Esophagus muscularis mucosa (tissue), 4 donors: ENCODE measurements at regions not wholly inside any gene's neighbourhood (a gene's known extent, or its start where the extent isn't known, plus 50 kb on each side); places are given as distances from the start of the nearest gene placed in this dataset.

Experiments used
- DNase-seq: peaks from one replicate; pipeline ENCODE4 v3.0.0-alpha.2; 2017; ENCODE audit errors: extremely low spot score
- H3K27ac ChIP-seq, 4 donors: fragments of 200-600 bp; sonication (generic); replicated peaks in 1 of 4; 1 replicate in 3 of 4; 2 replicates in 1 of 4; pipeline ENCODE4 v1.5.1; 2016 to 2019; ENCODE audit warnings: mild to moderate bottlenecking in 1 of 4
- H3K27me3 ChIP-seq, 4 donors: fragments of 200-600 bp; sonication (generic); one replicate each; pipeline versions ENCODE4 v1.5.1 to v1.6.0; 2016 to 2019
- H3K36me3 ChIP-seq, 4 donors: fragments of 200-600 bp; sonication (generic); one replicate each; pipeline ENCODE4 v1.5.1; 2016 to 2019
- H3K4me1 ChIP-seq, 4 donors: fragments of 200-600 bp; sonication (generic); one replicate each; pipeline ENCODE4 v1.5.1; 2016 to 2019
- H3K4me3 ChIP-seq, 4 donors: fragments of 200-600 bp; sonication (generic); 1 replicate in 2 of 4; 2 replicates in 2 of 4; pipeline ENCODE4 v1.5.1; 2016 to 2019; ENCODE audit warnings: mild to moderate bottlenecking in 4 of 4, moderate library complexity in 1 of 4
- H3K9me3 ChIP-seq, 4 donors: fragments of 200-600 bp; sonication (generic); 1 replicate in 3 of 4; 2 replicates in 1 of 4; pipeline ENCODE4 v1.5.1; 2016 to 2019
- EP300 ChIP-seq: sonication (generic); formaldehyde crosslinking; IDR thresholded peaks from one replicate; pipeline ENCODE4 v1.6.1; 2017; ENCODE audit warnings: antibody characterized with exemption
- POLR2A ChIP-seq: fragments of 450-650 bp; IDR thresholded peaks from one replicate; pipeline ENCODE4 v1.6.1; 2017; ENCODE audit warnings: antibody characterized with exemption, moderate library complexity, mild to moderate bottlenecking, low read depth
- POLR2AphosphoS5 ChIP-seq, 2 donors: sonication (generic); formaldehyde crosslinking; IDR thresholded peaks; one replicate each; pipeline ENCODE4 v1.6.1; 2017; ENCODE audit warnings: antibody characterized with exemption in 2 of 2
- WGBS: methylation state at CpG from one replicate; pipeline ENCODE4 v1.1.5; 2018; 5-methylcytosine and 5-hydroxymethylcytosine counted together
- intact Hi-C: fragments of 100-400 bp; cut with DNase I; formaldehyde crosslinking; loops from one replicate; pipeline ENCODE4 v1.15.1; 2023
- TF ChIP-seq, protein P1 (sequence below), 3 experiments: fragments of 200-600 bp in 2 of 3; fragments of 450-650 bp in 1 of 3; sonication (generic) in 2 of 3; IDR thresholded peaks; one replicate each; pipeline ENCODE4 v1.5.1; 2017 to 2019; ENCODE audit warnings: antibody characterized with exemption in 3 of 3, mild to moderate bottlenecking in 2 of 3, moderate library complexity in 1 of 3

DNA sequence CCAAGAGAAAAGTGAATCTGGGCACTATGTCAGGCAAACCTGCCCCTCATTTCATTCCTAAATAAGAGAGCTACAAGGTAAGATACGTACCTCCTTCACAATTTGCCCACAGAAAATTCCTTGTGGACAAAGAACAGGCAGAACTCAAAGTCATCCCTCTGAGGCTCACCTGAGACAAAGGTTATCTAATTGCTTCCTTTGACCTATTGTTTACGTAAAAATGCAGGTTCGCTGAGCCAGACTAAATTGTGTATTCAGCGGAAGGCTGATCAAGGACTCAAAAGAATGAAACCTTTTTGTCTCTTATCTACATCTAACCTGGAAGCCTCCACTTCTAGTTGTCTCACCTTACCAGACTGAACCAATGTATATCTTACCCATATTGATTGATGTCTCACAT is 213.3 kb downstream of the POSTN start:
- H3K4me3 ChIP-seq, result no peak overlapping the region
- no peaks in the 10 kb centered on the region for H3K9me3 ChIP-seq
- TF ChIP-seq EP300 (no peak), POLR2A (no peak)
- TF ChIP-seq, protein P1, sequence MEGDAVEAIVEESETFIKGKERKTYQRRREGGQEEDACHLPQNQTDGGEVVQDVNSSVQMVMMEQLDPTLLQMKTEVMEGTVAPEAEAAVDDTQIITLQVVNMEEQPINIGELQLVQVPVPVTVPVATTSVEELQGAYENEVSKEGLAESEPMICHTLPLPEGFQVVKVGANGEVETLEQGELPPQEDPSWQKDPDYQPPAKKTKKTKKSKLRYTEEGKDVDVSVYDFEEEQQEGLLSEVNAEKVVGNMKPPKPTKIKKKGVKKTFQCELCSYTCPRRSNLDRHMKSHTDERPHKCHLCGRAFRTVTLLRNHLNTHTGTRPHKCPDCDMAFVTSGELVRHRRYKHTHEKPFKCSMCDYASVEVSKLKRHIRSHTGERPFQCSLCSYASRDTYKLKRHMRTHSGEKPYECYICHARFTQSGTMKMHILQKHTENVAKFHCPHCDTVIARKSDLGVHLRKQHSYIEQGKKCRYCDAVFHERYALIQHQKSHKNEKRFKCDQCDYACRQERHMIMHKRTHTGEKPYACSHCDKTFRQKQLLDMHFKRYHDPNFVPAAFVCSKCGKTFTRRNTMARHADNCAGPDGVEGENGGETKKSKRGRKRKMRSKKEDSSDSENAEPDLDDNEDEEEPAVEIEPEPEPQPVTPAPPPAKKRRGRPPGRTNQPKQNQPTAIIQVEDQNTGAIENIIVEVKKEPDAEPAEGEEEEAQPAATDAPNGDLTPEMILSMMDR (IDR thresholded peaks at IDR 0.05), result no peak
- intact Hi-C loops, result no loop called here
- no peaks in the 10 kb centered on the region for H3K36me3 ChIP-seq
- no peaks in the 10 kb centered on the region for H3K27me3 ChIP-seq
- 94% methylated on average over 4 of the region's 4 CpGs for WGBS
- no peak overlapping the region for H3K27ac ChIP-seq
- H3K4me1 ChIP-seq, result no peaks in the 10 kb centered on the region
- DNase-seq, result no peak

DNA sequence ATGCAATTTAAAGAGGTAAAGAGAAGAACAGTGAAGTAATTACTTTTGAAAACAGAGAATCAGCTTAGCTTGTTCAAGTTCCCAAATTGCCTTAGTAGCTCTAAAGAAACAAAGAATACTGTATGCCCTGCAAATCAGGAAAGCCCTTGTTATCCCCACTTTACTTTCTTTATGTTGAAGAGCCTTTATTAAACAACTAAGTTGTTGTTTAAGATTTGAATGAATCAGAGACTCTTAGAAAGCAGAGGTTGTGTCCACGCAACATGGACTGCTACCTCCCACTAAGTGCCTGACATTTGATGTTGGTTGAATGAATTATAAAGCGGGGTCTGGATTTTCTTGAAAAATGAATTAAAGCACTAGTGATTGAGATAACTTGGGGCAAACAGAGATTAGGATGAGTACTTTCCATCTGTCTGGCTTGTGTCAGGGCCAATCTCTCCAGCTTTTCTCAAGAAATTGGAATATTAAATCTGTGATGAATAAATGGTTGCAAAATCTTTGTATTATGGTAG is 214.7 kb downstream of the POSTN start:
- Histone ChIP-seq H3K27ac (no peak overlapping the region), H3K27me3 (no peaks in the 10 kb centered on the region), H3K4me3 (no peak overlapping the region), H3K9me3 (no peaks in the 10 kb centered on the region), H3K36me3 (no peaks in the 10 kb centered on the region), H3K4me1 (no peaks in the 10 kb centered on the region)
- WGBS, result 97% methylated on average over 2 of the region's 2 CpGs
- DNase-seq, result no peak
- TF ChIP-seq POLR2AphosphoS5 (IDR thresholded peaks at IDR 0.05) (no peak), EP300 (no peak), POLR2A (no peak)
- TF ChIP-seq, protein P1 (IDR thresholded peaks at IDR 0.05), result no peak
- intact Hi-C loops, result no loop called here

DNA sequence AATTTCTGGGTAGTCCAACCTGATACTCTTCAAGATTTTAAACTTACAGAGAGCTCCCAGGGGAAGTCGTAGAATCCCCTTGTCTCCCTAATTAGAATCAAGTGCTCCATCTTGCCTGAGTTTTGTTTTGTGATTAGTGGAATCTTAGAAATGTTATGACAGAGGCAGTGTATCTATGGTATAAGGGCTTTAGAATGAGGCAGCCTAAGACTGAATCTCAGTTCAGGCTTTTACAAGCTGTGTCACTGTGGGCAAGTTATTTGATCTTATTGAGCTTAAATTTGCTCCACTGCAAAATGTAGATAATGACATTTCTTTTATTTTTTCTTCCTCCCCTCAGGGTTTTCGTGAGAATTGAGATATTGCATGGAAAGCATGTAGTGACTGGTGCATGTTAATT is 215.5 kb downstream of the POSTN start:
- Histone ChIP-seq H3K27ac (no peak overlapping the region), H3K4me1 (no peaks in the 10 kb centered on the region), H3K4me3 (no peak overlapping the region), H3K27me3 (no peaks in the 10 kb centered on the region), H3K9me3 (no peaks in the 10 kb centered on the region), H3K36me3 (no peaks in the 10 kb centered on the region)
- intact Hi-C loops, result no loop called here
- 93% methylated on average over 2 of the region's 2 CpGs for whole genome bisulfite sequencing
- TF ChIP-seq POLR2AphosphoS5 (IDR thresholded peaks at IDR 0.05) (no peak), POLR2A (no peak), EP300 (no peak)
- TF ChIP-seq, protein P1 (IDR thresholded peaks at IDR 0.05), result no peak
- DNase-seq, result no peak

DNA sequence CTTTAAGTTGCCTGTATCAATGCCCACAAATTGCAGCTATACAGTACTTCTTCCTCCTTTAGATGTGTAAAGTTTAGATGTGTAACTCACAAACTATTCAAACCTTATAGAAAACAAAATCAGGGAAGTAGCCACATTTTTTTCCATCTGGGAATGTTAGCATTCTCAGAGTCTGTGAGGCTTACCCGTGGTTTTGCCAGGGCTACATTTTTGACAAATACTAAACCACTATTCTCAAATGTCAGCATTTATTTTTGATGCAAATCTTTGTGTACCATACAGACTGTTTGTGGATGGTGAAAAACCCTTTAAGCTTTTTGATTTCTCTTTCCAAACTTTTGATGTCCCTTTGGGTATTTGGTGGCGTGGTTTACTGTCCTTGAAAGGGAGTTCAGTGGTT is 216.4 kb downstream of the POSTN start:
- WGBS, result 56% methylated on average over 2 of the region's 2 CpGs
- Histone ChIP-seq H3K27me3 (no peaks in the 10 kb centered on the region), H3K9me3 (no peaks in the 10 kb centered on the region), H3K4me1 (no peaks in the 10 kb centered on the region), H3K4me3 (no peak overlapping the region), H3K27ac (no peak overlapping the region), H3K36me3 (no peaks in the 10 kb centered on the region)
- no peak for DNase-seq
- intact Hi-C loops, result no loop called here
- TF ChIP-seq, protein P1 (IDR thresholded peaks at IDR 0.05), result no peak
- TF ChIP-seq POLR2A (no peak), POLR2AphosphoS5 (IDR thresholded peaks at IDR 0.05) (no peak), EP300 (no peak)

DNA sequence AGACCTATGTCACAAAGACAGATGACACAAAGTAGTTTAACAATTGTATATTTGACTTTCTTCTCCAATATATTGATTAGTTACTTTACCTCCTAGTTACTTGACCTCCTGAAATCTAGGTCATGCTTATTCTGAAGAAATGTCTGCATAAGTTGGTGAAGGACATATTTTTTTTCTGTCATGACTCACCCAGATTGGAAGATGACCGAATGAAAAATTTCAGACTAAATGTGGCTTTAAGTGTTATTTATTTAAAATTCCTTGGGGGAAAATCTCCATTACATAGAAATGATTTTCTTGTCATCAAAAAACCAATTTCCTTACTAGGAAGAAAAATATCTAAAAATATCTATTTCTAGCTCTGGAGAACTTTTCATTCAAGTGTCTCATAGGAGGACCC is 217.1 kb downstream of the POSTN start:
- intact Hi-C loops, result no loop called here
- Histone ChIP-seq H3K36me3 (no peaks in the 10 kb centered on the region), H3K4me1 (no peaks in the 10 kb centered on the region), H3K9me3 (no peaks in the 10 kb centered on the region), H3K27me3 (no peaks in the 10 kb centered on the region), H3K4me3 (no peak overlapping the region), H3K27ac (no peak overlapping the region)
- DNase-seq, result no peak
- WGBS, result 60% methylated on average over 1 of the region's 1 CpG
- TF ChIP-seq POLR2A (no peak), POLR2AphosphoS5 (IDR thresholded peaks at IDR 0.05) (no peak), EP300 (no peak)
- TF ChIP-seq, protein P1 (IDR thresholded peaks at IDR 0.05), result no peak
